Skeletal muscle tissue (tissue), 3 donors: ENCODE measurements at regions not wholly inside any gene's neighbourhood (a gene's known extent, or its start where the extent isn't known, plus 50 kb on each side); places are given as distances from the start of the nearest gene placed in this dataset.

Source experiments
- H3K27ac ChIP-seq: one replicate; pipeline ENCODE4 v1.7.0; 2013; ENCODE audit warnings: mild to moderate bottlenecking, low read depth, low read length, inconsistent platforms
- H3K27me3 ChIP-seq, 3 donors: one replicate each; pipeline ENCODE4 v1.7.0; 2013; ENCODE audit warnings: low read length in 3 of 3; ENCODE audit not compliant: control insufficient read depth in 3 of 3, insufficient read depth in 3 of 3
- H3K36me3 ChIP-seq, 3 donors: one replicate each; pipeline ENCODE4 v1.7.0; 2013; ENCODE audit warnings: low read length in 3 of 3; ENCODE audit not compliant: control insufficient read depth in 3 of 3, insufficient read depth in 3 of 3
- H3K4me1 ChIP-seq, 3 donors: one replicate each; pipeline ENCODE4 v1.7.0; 2013; ENCODE audit warnings: low read length in 3 of 3, mild to moderate bottlenecking in 3 of 3; ENCODE audit not compliant: control insufficient read depth in 3 of 3, insufficient read depth in 3 of 3
- H3K4me3 ChIP-seq, 3 donors: one replicate each; pipeline ENCODE4 v1.7.0; 2013; ENCODE audit warnings: low read length in 3 of 3
- H3K9ac ChIP-seq, 3 donors: one replicate each; pipeline ENCODE4 v1.7.0; 2013; ENCODE audit warnings: low read length in 3 of 3, mild to moderate bottlenecking in 3 of 3, moderate library complexity in 2 of 3, low read depth in 1 of 3
- H3K9me3 ChIP-seq, 3 donors: one replicate each; pipeline ENCODE4 v1.7.0; 2013; ENCODE audit warnings: low read length in 3 of 3; ENCODE audit not compliant: control insufficient read depth in 3 of 3
- donor health status: Osteomylitis.

GRCh38 chr2:14354231-14354630 is 278.3 kb upstream of the LRATD1 start:
- Histone ChIP-seq H3K9me3 (no peaks in the 10 kb centered on the region), H3K36me3 (no peaks in the 10 kb centered on the region), H3K4me1 (no peaks in the 10 kb centered on the region), H3K27ac (no peak overlapping the region), H3K4me3 (no peak overlapping the region), H3K9ac (no peak overlapping the region), H3K27me3 (no peaks in the 10 kb centered on the region)

- no peaks in the 10 kb centered on the region for H3K4me1 ChIP-seq
Measured at GRCh38 chr2:14355102-14355501, 277.4 kb upstream of the LRATD1 start.

GRCh38 chr2:14358339-14358738 is 274.2 kb upstream of the LRATD1 start:
- Histone ChIP-seq H3K4me1 (no peaks in the 10 kb centered on the region), H3K27me3 (no peaks in the 10 kb centered on the region), H3K36me3 (no peaks in the 10 kb centered on the region), H3K9me3 (no peaks in the 10 kb centered on the region), H3K4me3 (no peak overlapping the region), H3K27ac (no peak overlapping the region), H3K9ac (no peak overlapping the region)

More at GRCh38 chr2:14355102-14355501, 277.4 kb upstream of the LRATD1 start:
- H3K27ac ChIP-seq = no peak overlapping the region
- no peak overlapping the region for H3K9ac ChIP-seq
- no peaks in the 10 kb centered on the region for H3K36me3 ChIP-seq
- H3K4me3 ChIP-seq = no peak overlapping the region
- H3K9me3 ChIP-seq = no peaks in the 10 kb centered on the region
- H3K27me3 ChIP-seq = no peaks in the 10 kb centered on the region

GRCh38 chr2:14358774-14359173 is 273.7 kb upstream of the LRATD1 start:
- H3K27me3 ChIP-seq = no peaks in the 10 kb centered on the region
- H3K27ac ChIP-seq = no peak overlapping the region
- no peaks in the 10 kb centered on the region for H3K36me3 ChIP-seq
- no peaks in the 10 kb centered on the region for H3K9me3 ChIP-seq
- no peaks in the 10 kb centered on the region for H3K4me1 ChIP-seq
- no peak overlapping the region for H3K4me3 ChIP-seq
- H3K9ac ChIP-seq = no peak overlapping the region

- Histone ChIP-seq H3K9me3 (no peaks in the 10 kb centered on the region), H3K4me3 (no peak overlapping the region), H3K9ac (no peak overlapping the region), H3K27ac (no peak overlapping the region), H3K27me3 (no peaks in the 10 kb centered on the region), H3K36me3 (no peaks in the 10 kb centered on the region), H3K4me1 (no peaks in the 10 kb centered on the region)
Measured at GRCh38 chr2:14363137-14363536, 269.4 kb upstream of the LRATD1 start.

GRCh38 chr2:14363976-14364375 is 268.5 kb upstream of the LRATD1 start:
- Histone ChIP-seq H3K4me3 (no peak overlapping the region), H3K9ac (no peak overlapping the region), H3K9me3 (no peaks in the 10 kb centered on the region), H3K36me3 (no peaks in the 10 kb centered on the region), H3K27me3 (no peaks in the 10 kb centered on the region), H3K27ac (no peak overlapping the region), H3K4me1 (no peaks in the 10 kb centered on the region)

GRCh38 chr2:14364471-14364870 is 268.0 kb upstream of the LRATD1 start:
- Histone ChIP-seq H3K36me3 (no peaks in the 10 kb centered on the region), H3K27me3 (no peaks in the 10 kb centered on the region), H3K27ac (no peak overlapping the region), H3K9me3 (no peaks in the 10 kb centered on the region), H3K9ac (no peak overlapping the region), H3K4me1 (no peaks in the 10 kb centered on the region), H3K4me3 (no peak overlapping the region)

GRCh38 chr2:14385043-14385442 is 247.5 kb upstream of the LRATD1 start:
- Histone ChIP-seq H3K9ac (no peak overlapping the region), H3K4me1 (no peaks in the 10 kb centered on the region), H3K4me3 (no peak overlapping the region), H3K27me3 (no peaks in the 10 kb centered on the region), H3K36me3 (no peaks in the 10 kb centered on the region), H3K9me3 (no peaks in the 10 kb centered on the region), H3K27ac (no peak overlapping the region)

- H3K36me3 ChIP-seq = no peaks in the 10 kb centered on the region
- no peaks in the 10 kb centered on the region for H3K27me3 ChIP-seq
Measured at GRCh38 chr2:14387332-14387731, 245.2 kb upstream of the LRATD1 start.

GRCh38 chr2:14388724-14389123 is 243.8 kb upstream of the LRATD1 start:
- H3K9ac ChIP-seq = no peak overlapping the region
- no peak overlapping the region for H3K4me3 ChIP-seq
- no peaks in the 10 kb centered on the region for H3K4me1 ChIP-seq
- no peaks in the 10 kb centered on the region for H3K36me3 ChIP-seq
- no peaks in the 10 kb centered on the region for H3K9me3 ChIP-seq
- H3K27me3 ChIP-seq = no peaks in the 10 kb centered on the region
- no peak overlapping the region for H3K27ac ChIP-seq

More at GRCh38 chr2:14387332-14387731, 245.2 kb upstream of the LRATD1 start:
- no peak overlapping the region for H3K9ac ChIP-seq
- H3K4me3 ChIP-seq = no peak overlapping the region
- no peaks in the 10 kb centered on the region for H3K4me1 ChIP-seq
- H3K9me3 ChIP-seq = no peaks in the 10 kb centered on the region
- no peak overlapping the region for H3K27ac ChIP-seq

GRCh38 chr2:14396533-14397083 is 235.9 kb upstream of the LRATD1 start:
- Histone ChIP-seq H3K36me3 (no peaks in the 10 kb centered on the region), H3K4me1 (no peaks in the 10 kb centered on the region), H3K9me3 (no peaks in the 10 kb centered on the region), H3K9ac (no peak overlapping the region), H3K4me3 (no peak overlapping the region), H3K27me3 (no peaks in the 10 kb centered on the region), H3K27ac (no peak overlapping the region)
